ENCODE measurements at regions not wholly inside any gene's neighbourhood (a gene's known extent, or its start where the extent isn't known, plus 50 kb on each side); places are given as distances from the start of the nearest gene placed in this dataset.
A peak's percentile ranks its signal among the peaks of the same experiment; 100 is the strongest.

DNA sequence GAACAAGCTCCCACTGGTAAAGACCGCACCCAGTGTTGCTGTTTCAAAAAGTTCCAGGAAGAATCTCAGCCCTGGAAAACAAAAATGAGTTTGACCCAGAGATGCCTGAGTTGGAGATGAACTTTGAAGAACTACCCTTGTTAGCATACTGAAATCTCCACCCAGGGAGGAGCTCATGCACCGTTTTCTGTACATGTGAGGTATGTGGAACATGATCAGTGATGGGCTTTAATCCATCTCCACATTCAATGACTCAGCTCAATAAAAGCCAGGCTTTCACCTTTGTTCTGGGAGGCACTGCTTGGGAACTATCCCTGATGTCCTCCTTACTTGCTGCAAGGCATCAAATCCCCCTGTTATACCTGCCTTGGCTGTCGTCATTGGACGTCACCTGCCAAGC, 279.9 kb downstream of the UQCRFS1 start:
- DNase-seq (ENCODE audit: low read depth in 2 of 2): no peak
- TF ChIP-seq, protein P1, sequence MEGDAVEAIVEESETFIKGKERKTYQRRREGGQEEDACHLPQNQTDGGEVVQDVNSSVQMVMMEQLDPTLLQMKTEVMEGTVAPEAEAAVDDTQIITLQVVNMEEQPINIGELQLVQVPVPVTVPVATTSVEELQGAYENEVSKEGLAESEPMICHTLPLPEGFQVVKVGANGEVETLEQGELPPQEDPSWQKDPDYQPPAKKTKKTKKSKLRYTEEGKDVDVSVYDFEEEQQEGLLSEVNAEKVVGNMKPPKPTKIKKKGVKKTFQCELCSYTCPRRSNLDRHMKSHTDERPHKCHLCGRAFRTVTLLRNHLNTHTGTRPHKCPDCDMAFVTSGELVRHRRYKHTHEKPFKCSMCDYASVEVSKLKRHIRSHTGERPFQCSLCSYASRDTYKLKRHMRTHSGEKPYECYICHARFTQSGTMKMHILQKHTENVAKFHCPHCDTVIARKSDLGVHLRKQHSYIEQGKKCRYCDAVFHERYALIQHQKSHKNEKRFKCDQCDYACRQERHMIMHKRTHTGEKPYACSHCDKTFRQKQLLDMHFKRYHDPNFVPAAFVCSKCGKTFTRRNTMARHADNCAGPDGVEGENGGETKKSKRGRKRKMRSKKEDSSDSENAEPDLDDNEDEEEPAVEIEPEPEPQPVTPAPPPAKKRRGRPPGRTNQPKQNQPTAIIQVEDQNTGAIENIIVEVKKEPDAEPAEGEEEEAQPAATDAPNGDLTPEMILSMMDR (IDR thresholded peaks at IDR 0.05; ENCODE audit: low read depth, low read length): no peak
- H3K4me3 ChIP-seq (replicated peaks in 1 of 2; ENCODE audit: low read depth in 2 of 2, low read length in 2 of 2): no peak overlapping the region

DNA sequence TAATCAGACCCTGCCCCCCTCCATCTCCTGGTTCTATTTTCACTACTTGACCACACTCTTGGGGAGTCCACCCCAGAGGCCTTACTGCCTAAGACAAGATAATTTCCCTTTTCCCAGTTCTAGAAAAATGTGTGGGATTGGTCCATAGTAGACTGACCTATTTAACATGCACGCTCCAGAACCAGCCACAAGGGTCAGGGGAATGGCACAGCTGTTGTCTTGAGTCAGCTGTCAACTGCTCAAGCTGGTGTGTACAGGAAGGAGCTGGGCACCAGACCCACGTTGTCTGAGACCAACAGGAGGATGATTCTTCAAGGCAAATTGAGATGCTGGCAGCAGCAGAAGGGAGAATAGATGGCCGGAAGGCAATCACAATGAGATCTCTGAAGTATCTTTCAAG, 280.5 kb downstream of the UQCRFS1 start:
- TF ChIP-seq, protein P1 (IDR thresholded peaks at IDR 0.05; ENCODE audit: low read depth, low read length): no peak
- DNase-seq (ENCODE audit: low read depth in 2 of 2): no peak
- H3K4me3 ChIP-seq (replicated peaks in 1 of 2; ENCODE audit: low read depth in 2 of 2, low read length in 2 of 2): no peak overlapping the region

DNA sequence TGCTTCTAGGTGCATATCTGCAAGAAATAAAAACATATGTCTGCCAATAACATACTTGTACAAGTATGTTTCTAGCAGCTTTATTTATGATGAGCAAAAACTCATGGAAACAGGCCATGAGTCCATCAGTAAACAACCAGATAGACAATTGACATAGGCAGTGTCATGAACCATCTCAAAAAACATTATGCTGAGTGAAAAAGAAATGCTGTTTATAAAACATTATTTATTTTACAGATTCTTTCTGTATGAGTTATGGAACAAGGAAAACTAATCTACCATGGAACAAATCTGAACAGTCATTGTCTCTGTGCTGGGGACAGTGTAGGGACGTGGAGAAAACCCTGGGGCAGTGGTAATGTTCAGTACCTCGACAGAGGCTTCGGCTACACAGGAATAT, 283.9 kb downstream of the UQCRFS1 start:
- H3K4me3 ChIP-seq (replicated peaks in 1 of 2; ENCODE audit: low read depth in 2 of 2, low read length in 2 of 2): no peak overlapping the region
- peak in 1 of 2 donors; percentile 38 for DNase-seq (ENCODE audit: low read depth in 2 of 2)
- TF ChIP-seq, protein P1 (IDR thresholded peaks at IDR 0.05; ENCODE audit: low read depth, low read length): no peak

DNA sequence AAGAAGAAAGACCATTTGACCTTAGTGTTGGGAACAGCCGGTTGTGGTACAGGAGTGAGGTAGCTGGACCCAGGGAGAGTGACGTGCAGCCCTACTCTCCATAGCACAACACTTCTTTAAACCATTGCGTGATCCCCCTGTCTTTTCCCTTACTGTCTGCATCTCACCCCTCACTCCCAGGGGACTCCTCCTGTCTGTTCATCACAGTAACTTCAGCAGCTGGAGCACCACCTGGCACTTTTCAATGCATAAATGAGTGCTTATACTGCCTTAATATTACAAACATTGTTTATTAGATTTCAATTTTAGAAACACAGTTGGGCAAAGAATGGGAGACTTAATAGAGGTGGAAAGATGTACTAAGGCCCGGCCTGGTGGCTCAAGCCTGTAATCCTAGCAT, 285.5 kb downstream of the UQCRFS1 start:
- no peak for DNase-seq (ENCODE audit: low read depth in 2 of 2)
- TF ChIP-seq, protein P1 (IDR thresholded peaks at IDR 0.05; ENCODE audit: low read depth, low read length): no peak
- H3K4me3 ChIP-seq (replicated peaks in 1 of 2; ENCODE audit: low read depth in 2 of 2, low read length in 2 of 2): no peak overlapping the region

DNA sequence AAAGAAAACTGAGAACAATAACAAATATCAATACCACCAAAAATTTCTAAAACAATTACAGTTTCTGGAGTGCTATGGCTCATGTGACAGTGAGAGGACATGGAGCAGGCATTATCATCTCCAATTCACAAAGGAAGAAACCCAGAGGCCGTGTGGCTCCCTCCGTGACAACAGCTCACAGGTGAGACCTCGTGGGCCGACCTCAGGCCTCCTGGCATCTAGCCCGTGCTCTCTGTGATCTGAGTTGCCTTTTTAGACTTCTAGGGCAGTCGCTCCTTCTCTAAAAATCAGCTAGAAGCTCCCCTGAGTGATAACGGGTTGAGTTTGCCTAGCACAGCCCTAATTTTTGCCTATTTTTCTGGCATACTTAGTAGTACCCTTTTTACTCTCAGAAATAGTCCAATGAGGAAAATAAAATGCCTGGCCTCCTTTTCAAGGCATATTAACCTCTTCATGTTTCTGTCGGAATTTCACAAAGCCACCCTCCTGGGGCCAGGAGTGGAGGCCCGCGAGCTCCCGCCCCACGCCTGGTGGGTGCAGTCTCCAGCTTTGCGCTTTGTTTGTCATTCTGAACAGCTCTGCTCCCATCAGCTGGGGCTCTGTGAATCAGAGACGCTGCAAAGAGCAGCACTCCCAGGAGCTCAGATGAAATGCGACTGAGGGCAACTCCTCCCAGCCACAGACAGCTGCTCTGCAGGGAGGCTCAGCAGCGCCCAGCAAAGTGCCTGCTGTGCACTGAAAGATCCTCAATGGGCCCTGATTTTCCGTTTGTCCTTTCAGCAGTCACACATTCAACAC, 292.5 kb downstream of the UQCRFS1 start:
- no peak for DNase-seq (ENCODE audit: low read depth in 2 of 2)
- TF ChIP-seq, protein P1 (IDR thresholded peaks at IDR 0.05; ENCODE audit: low read depth, low read length): no peak

DNA sequence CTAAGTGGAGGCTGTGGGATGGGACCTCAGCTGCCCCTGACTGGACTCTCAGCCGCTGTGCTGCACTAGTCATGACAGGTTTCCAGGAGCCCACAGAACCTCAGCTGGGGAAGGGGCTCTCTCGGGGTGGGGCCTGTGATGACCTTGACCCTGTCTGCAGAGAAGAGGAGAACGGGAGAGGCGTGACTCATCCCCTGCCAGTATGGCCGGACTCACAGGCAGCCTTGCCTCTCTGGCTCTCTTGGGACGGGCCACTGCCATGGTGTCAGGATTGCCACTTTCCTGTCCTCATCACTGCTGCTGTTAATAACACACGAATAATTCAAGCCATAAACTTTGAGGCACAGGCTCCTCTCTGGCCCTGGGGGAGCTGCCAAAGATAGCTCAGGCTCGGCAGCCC, 295.3 kb downstream of the UQCRFS1 start:
- DNase-seq (ENCODE audit: low read depth in 2 of 2): no peak
- TF ChIP-seq, protein P1 (IDR thresholded peaks at IDR 0.05; ENCODE audit: low read depth, low read length): no peak
- no peak overlapping the region for H3K4me3 ChIP-seq (replicated peaks in 1 of 2; ENCODE audit: low read depth in 2 of 2, low read length in 2 of 2)

More for the DNA sequence above, 292.5 kb downstream of the UQCRFS1 start:
- no peak overlapping the region for H3K4me3 ChIP-seq (replicated peaks in 1 of 2; ENCODE audit: low read depth in 2 of 2, low read length in 2 of 2)

All from cardiac fibroblast (primary cell).